HCT116 (cell line): ENCODE measurements at regions not wholly inside any gene's neighbourhood (a gene's known extent, or its start where the extent isn't known, plus 50 kb on each side); places are given as distances from the start of the nearest gene placed in this dataset.
A peak's percentile ranks its signal among the peaks of the same experiment; 100 is the strongest.

Experiments used
- ATAC-seq: fragments of 200-7000 bp; cut with Tn5 transposase; 2 replicates; pipeline ENCODE4 v1.9.1; 2020; ENCODE audit warnings: mild to moderate bottlenecking, moderate library complexity
- BruUV-seq: library from RNA; stranded (reverse); fragments of 400-500 nt; replicated peaks from 2 replicates; lab custom pipeline; 2021; lab: Mats Ljungman, UMichigan
- CTCF ChIA-PET: fragments of 300-600 bp; sonication (Branson Sonifier 250); formaldehyde crosslinking; loops from one replicate; lab custom pipeline; 2021; ENCODE audit warnings: antibody characterized with exemption; lab: Charles Lee
- POLR2A ChIA-PET: fragments of 300-600, 350-600 bp; sonication (Branson Sonifier 250); formaldehyde crosslinking; loops from one replicate; lab custom pipeline; 2021; ENCODE audit warnings: antibody characterized with exemption; lab: Charles Lee
- RAD21 ChIA-PET, 2 experiments: fragments of 300-600 bp; sonication (Branson Sonifier 250); formaldehyde crosslinking; loops; one replicate each; lab custom pipeline; 2023; ENCODE audit warnings: low total read pairs in 2 of 2; ENCODE audit not compliant: uncharacterized antibody in 2 of 2, unreplicated experiment in 2 of 2, low non-redundant PET in 1 of 2; lab: Charles Lee
- DNase-seq: peaks from one replicate; pipeline ENCODE4 v3.0.0-alpha.2; 2010; ENCODE audit warnings: low read depth, low spot score
- H2AFZ ChIP-seq: fragments of 200-600 bp; shearing (Covaris generic), sonication (generic); 2 replicates; pipeline ENCODE4 v1.6.1; 2017; ENCODE audit warnings: low read depth, mixed run types, mixed read lengths, antibody characterized with exemption, low read length; ENCODE audit not compliant: poor library complexity, severe bottlenecking
- H3K27ac ChIP-seq: 2 replicates; pipeline ENCODE4 v1.5.1; 2012; ENCODE audit warnings: low read depth, low read length
- H3K27me3 ChIP-seq: fragments of 200-600 bp; sonication (generic); 2 replicates; pipeline ENCODE4 v1.6.1; 2016; ENCODE audit warnings: mixed run types, low read length, mixed read lengths; ENCODE audit not compliant: insufficient read depth
- H3K36me3 ChIP-seq, 2 experiments: fragments of 200-500 bp in 1 of 2; fragments of 200-600 bp in 1 of 2; sonication (Bioruptor generic) in 1 of 2; sonication (generic) in 1 of 2; 2 replicates each; pipeline versions ENCODE4 v1.5.1 to v1.6.1; 2014 to 2016; ENCODE audit warnings: low read length in 2 of 2, inconsistent platforms in 1 of 2, mixed read lengths in 1 of 2, mixed run types in 1 of 2; ENCODE audit not compliant: insufficient read depth in 2 of 2, control insufficient read depth in 1 of 2
- H3K4me1 ChIP-seq, 2 experiments: fragments of 200-600 bp in 1 of 2; sonication (generic) in 1 of 2; 2 replicates each; pipeline versions ENCODE4 v1.5.1 to v1.6.1; 2012 to 2017; ENCODE audit warnings: low read length in 2 of 2, inconsistent platforms in 1 of 2, mild to moderate bottlenecking in 1 of 2, mixed read lengths in 1 of 2, mixed run types in 1 of 2, moderate library complexity in 1 of 2; ENCODE audit not compliant: insufficient read depth in 2 of 2, control insufficient read depth in 1 of 2
- H3K4me2 ChIP-seq: fragments of 200-600 bp; sonication (generic); 2 replicates; pipeline ENCODE4 v1.6.1; 2017; ENCODE audit warnings: mixed run types, low read length, mixed read lengths
- H3K4me3 ChIP-seq, 2 experiments: fragments of 200-600 bp in 1 of 2; sonication (generic) in 1 of 2; replicated peaks in 1 of 2; 2 replicates each; pipeline ENCODE4 v1.5.1; 2011 to 2016; ENCODE audit warnings: low read length in 2 of 2, control low read depth in 1 of 2, low read depth in 1 of 2, mild to moderate bottlenecking in 1 of 2, mixed read lengths in 1 of 2, mixed run types in 1 of 2
- H3K79me2 ChIP-seq: fragments of 200-600 bp; sonication (generic); 2 replicates; pipeline ENCODE4 v1.6.1; 2017; ENCODE audit warnings: mild to moderate bottlenecking, mixed run types, low read length, moderate library complexity, mixed read lengths; ENCODE audit not compliant: insufficient read depth
- H3K9ac ChIP-seq: fragments of 200-600 bp; sonication (generic); 2 replicates; pipeline ENCODE4 v1.6.1; 2016; ENCODE audit warnings: low read length, mixed read lengths
- H3K9me2 ChIP-seq: fragments of 200-600 bp; sonication (generic), shearing (Covaris generic); 2 replicates; pipeline ENCODE4 v1.6.1; 2017; ENCODE audit warnings: mixed run types, mild to moderate bottlenecking, moderate library complexity; ENCODE audit not compliant: insufficient read depth
- H3K9me3 ChIP-seq, 2 experiments: fragments of 200-500 bp in 1 of 2; fragments of 200-600 bp in 1 of 2; sonication (Bioruptor generic) in 1 of 2; sonication (generic) in 1 of 2; 2 replicates each; pipeline ENCODE4 v1.6.1; 2014 to 2017; ENCODE audit warnings: low read length in 2 of 2, mixed read lengths in 2 of 2, inconsistent platforms in 1 of 2, low read depth in 1 of 2, mild to moderate bottlenecking in 1 of 2, mixed run types in 1 of 2, moderate library complexity in 1 of 2; ENCODE audit not compliant: control insufficient read depth in 1 of 2, insufficient read depth in 1 of 2
- H4K20me1 ChIP-seq: fragments of 200-600 bp; sonication (generic), shearing (Covaris generic); 2 replicates; pipeline ENCODE4 v1.6.1; 2017; ENCODE audit warnings: mixed run types, mild to moderate bottlenecking, moderate library complexity; ENCODE audit not compliant: insufficient read depth
- CBX3 ChIP-seq: IDR thresholded peaks from 2 replicates; pipeline ENCODE4 v1.6.1; 2012; ENCODE audit warnings: low read depth
- CEBPB ChIP-seq: IDR thresholded peaks from 2 replicates; pipeline ENCODE4 v1.6.1; 2012; ENCODE audit warnings: low read depth
- EGR1 ChIP-seq: IDR thresholded peaks from 2 replicates; pipeline ENCODE4 v1.6.1; 2012; ENCODE audit warnings: low read depth
- ELF1 ChIP-seq: IDR thresholded peaks from 2 replicates; pipeline ENCODE4 v1.6.1; 2012; ENCODE audit warnings: low read depth, borderline replicate concordance
- EZH2 ChIP-seq: fragments of 200-600 bp; sonication (generic); IDR thresholded peaks from 2 replicates; pipeline ENCODE4 v1.6.1; 2017; ENCODE audit warnings: antibody characterized with exemption, mixed run types
- FOSL1 ChIP-seq: IDR thresholded peaks from 2 replicates; pipeline ENCODE4 v1.6.1; 2012; ENCODE audit warnings: low read depth
- JUND ChIP-seq: IDR thresholded peaks from 2 replicates; pipeline ENCODE4 v1.6.1; 2012
- POLR2A ChIP-seq: IDR thresholded peaks from 2 replicates; pipeline ENCODE4 v1.7.0; 2011; ENCODE audit warnings: borderline replicate concordance; ENCODE audit not compliant: insufficient read depth, insufficient read length; ENCODE audit errors: extremely low read depth
- POLR2AphosphoS5 ChIP-seq: IDR thresholded peaks from 2 replicates; pipeline ENCODE4 v1.6.1; 2011; ENCODE audit warnings: mild to moderate bottlenecking, low read depth, low read length, moderate library complexity
- RAD21 ChIP-seq: IDR thresholded peaks from 2 replicates; pipeline ENCODE4 v1.6.1; 2012; ENCODE audit warnings: low read depth, mild to moderate bottlenecking
- SIN3A ChIP-seq: IDR thresholded peaks from 2 replicates; pipeline ENCODE4 v1.6.1; 2012; ENCODE audit warnings: low read depth
- SRF ChIP-seq: IDR thresholded peaks from 2 replicates; pipeline ENCODE4 v1.6.1; 2012; ENCODE audit warnings: low read depth
- TCF7L2 ChIP-seq: IDR thresholded peaks from 2 replicates; pipeline ENCODE4 v1.7.0; 2011; ENCODE audit warnings: borderline replicate concordance, inconsistent platforms; ENCODE audit not compliant: insufficient read depth, insufficient read length; ENCODE audit errors: extremely low read depth
- ZFX ChIP-seq: fragments of 450-650 bp; IDR thresholded peaks from 2 replicates; pipeline ENCODE4 v1.6.1; 2017
- intact Hi-C: fragments of 100-400 bp; cut with micrococcal nuclease; formaldehyde crosslinking; loops from 2 replicates; pipeline ENCODE4 v1.10.0; 2022
- TF ChIP-seq, protein P1 (sequence below), 3 experiments: fragments of 200-600 bp in 1 of 3; sonication (generic) in 1 of 3; IDR thresholded peaks in 2 of 3; conservative IDR thresholded peaks in 1 of 3; 2 replicates each; pipeline ENCODE4 v1.5.1; 2012 to 2017; ENCODE audit warnings: low read depth in 2 of 3, low read length in 2 of 3, antibody characterized with exemption in 1 of 3, borderline replicate concordance in 1 of 3, control low read depth in 1 of 3, mild to moderate bottlenecking in 1 of 3, mixed read lengths in 1 of 3, mixed run types in 1 of 3, moderate library complexity in 1 of 3; ENCODE audit not compliant: insufficient read depth in 1 of 3
- TF ChIP-seq, protein P2 (sequence below): IDR thresholded peaks from 2 replicates; pipeline ENCODE4 v1.6.1; 2012
- TF ChIP-seq, protein P3 (sequence below): IDR thresholded peaks from 2 replicates; pipeline ENCODE4 v1.6.1; 2012
- TF ChIP-seq, protein P4 (sequence below): IDR thresholded peaks from 2 replicates; pipeline ENCODE4 v1.6.1; 2011; ENCODE audit warnings: mild to moderate bottlenecking, low read length, moderate library complexity; ENCODE audit not compliant: insufficient replicate concordance; ENCODE audit errors: extremely low read depth
- TF ChIP-seq, protein P5 (sequence below): IDR thresholded peaks from 2 replicates; pipeline ENCODE4 v1.6.1; 2012; ENCODE audit warnings: low read depth

DNA sequence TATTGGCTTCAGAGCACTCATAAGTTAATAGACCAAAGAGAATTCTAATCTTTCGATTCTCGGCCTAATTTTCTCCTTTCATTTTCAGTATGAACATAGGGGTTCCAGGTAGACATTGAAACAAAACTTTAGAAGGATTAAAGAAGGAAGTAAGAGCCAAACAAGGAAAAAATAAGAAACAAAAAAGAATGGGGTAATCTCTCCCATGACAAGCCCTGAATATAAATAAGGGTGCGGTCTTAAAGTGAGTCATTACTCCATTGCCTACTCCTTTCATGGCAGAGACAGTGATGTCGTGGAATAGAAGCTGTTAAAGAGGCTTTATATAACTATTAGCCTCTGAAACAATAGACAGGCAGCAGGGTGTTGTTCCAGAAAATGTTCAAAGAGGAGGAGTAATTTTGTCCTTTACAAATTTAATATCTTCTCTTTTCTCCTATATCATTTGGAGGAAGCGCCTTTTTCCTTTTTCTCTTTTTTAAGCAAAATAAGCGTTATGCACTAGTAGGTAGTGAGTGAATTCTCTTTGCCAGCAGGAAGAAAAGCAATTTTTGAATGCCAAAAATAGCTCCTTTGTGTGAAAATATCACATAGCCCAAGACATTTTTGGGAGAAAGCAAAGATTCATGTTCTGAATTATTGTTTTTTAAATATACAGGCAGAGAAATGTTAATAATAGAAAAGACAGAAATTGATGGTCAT, 607.9 kb upstream of the KCNMB2 start:
- H3K27ac ChIP-seq = no peak overlapping the region
- no peak for TF ChIP-seq EGR1
- TF ChIP-seq JUND = no peak
- TF ChIP-seq, protein P1, sequence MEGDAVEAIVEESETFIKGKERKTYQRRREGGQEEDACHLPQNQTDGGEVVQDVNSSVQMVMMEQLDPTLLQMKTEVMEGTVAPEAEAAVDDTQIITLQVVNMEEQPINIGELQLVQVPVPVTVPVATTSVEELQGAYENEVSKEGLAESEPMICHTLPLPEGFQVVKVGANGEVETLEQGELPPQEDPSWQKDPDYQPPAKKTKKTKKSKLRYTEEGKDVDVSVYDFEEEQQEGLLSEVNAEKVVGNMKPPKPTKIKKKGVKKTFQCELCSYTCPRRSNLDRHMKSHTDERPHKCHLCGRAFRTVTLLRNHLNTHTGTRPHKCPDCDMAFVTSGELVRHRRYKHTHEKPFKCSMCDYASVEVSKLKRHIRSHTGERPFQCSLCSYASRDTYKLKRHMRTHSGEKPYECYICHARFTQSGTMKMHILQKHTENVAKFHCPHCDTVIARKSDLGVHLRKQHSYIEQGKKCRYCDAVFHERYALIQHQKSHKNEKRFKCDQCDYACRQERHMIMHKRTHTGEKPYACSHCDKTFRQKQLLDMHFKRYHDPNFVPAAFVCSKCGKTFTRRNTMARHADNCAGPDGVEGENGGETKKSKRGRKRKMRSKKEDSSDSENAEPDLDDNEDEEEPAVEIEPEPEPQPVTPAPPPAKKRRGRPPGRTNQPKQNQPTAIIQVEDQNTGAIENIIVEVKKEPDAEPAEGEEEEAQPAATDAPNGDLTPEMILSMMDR (IDR thresholded peaks at IDR 0.05 in 2 of 3, conservative IDR thresholded peaks at IDR 0.05 in 1 of 3; ENCODE audit: borderline replicate concordance in 1 of 3, insufficient read depth in 1 of 3, low read depth in 2 of 3, low read length in 2 of 3) = no peak
- no peak for TF ChIP-seq EZH2
- TF ChIP-seq ZFX = no peak
- TF ChIP-seq POLR2A = no peak
- TF ChIP-seq CEBPB = no peak
- no peak for TF ChIP-seq SIN3A
- no peak for TF ChIP-seq SRF
- TF ChIP-seq, protein P2, sequence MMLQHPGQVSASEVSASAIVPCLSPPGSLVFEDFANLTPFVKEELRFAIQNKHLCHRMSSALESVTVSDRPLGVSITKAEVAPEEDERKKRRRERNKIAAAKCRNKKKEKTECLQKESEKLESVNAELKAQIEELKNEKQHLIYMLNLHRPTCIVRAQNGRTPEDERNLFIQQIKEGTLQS = no peak
- no peak for TF ChIP-seq POLR2AphosphoS5
- no peak for TF ChIP-seq CBX3
- no peak for TF ChIP-seq TCF7L2
- TF ChIP-seq ELF1 = no peak
- TF ChIP-seq, protein P3, sequence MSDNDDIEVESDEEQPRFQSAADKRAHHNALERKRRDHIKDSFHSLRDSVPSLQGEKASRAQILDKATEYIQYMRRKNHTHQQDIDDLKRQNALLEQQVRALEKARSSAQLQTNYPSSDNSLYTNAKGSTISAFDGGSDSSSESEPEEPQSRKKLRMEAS = no peak
- TF ChIP-seq, protein P4, sequence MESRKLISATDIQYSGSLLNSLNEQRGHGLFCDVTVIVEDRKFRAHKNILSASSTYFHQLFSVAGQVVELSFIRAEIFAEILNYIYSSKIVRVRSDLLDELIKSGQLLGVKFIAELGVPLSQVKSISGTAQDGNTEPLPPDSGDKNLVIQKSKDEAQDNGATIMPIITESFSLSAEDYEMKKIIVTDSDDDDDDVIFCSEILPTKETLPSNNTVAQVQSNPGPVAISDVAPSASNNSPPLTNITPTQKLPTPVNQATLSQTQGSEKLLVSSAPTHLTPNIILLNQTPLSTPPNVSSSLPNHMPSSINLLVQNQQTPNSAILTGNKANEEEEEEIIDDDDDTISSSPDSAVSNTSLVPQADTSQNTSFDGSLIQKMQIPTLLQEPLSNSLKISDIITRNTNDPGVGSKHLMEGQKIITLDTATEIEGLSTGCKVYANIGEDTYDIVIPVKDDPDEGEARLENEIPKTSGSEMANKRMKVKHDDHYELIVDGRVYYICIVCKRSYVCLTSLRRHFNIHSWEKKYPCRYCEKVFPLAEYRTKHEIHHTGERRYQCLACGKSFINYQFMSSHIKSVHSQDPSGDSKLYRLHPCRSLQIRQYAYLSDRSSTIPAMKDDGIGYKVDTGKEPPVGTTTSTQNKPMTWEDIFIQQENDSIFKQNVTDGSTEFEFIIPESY = no peak
- TF ChIP-seq, protein P5, sequence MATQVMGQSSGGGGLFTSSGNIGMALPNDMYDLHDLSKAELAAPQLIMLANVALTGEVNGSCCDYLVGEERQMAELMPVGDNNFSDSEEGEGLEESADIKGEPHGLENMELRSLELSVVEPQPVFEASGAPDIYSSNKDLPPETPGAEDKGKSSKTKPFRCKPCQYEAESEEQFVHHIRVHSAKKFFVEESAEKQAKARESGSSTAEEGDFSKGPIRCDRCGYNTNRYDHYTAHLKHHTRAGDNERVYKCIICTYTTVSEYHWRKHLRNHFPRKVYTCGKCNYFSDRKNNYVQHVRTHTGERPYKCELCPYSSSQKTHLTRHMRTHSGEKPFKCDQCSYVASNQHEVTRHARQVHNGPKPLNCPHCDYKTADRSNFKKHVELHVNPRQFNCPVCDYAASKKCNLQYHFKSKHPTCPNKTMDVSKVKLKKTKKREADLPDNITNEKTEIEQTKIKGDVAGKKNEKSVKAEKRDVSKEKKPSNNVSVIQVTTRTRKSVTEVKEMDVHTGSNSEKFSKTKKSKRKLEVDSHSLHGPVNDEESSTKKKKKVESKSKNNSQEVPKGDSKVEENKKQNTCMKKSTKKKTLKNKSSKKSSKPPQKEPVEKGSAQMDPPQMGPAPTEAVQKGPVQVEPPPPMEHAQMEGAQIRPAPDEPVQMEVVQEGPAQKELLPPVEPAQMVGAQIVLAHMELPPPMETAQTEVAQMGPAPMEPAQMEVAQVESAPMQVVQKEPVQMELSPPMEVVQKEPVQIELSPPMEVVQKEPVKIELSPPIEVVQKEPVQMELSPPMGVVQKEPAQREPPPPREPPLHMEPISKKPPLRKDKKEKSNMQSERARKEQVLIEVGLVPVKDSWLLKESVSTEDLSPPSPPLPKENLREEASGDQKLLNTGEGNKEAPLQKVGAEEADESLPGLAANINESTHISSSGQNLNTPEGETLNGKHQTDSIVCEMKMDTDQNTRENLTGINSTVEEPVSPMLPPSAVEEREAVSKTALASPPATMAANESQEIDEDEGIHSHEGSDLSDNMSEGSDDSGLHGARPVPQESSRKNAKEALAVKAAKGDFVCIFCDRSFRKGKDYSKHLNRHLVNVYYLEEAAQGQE = no peak
- TF ChIP-seq FOSL1 = no peak
- no peak for TF ChIP-seq RAD21
- intact Hi-C loops = no loop called here
- BruUV-seq = no TSS peak
- POLR2A ChIA-PET = no interaction called here
- no peak overlapping the region for H2AFZ ChIP-seq
- RAD21 ChIA-PET = no interaction called here
- DNase-seq (peak; percentile 4), ATAC-seq (no peak)
- H4K20me1 ChIP-seq = no peaks in the 10 kb centered on the region
- H3K9me2 ChIP-seq = no peaks in the 10 kb centered on the region
- no peaks in the 10 kb centered on the region for H3K9me3 ChIP-seq
- no peaks in the 10 kb centered on the region for H3K36me3 ChIP-seq
- H3K4me1 ChIP-seq = no peaks in the 10 kb centered on the region
- no peak overlapping the region for H3K9ac ChIP-seq
- CTCF ChIA-PET = no interaction called here
- no peak overlapping the region for H3K4me3 ChIP-seq
- no peaks in the 10 kb centered on the region for H3K79me2 ChIP-seq
- no peaks in the 10 kb centered on the region for H3K27me3 ChIP-seq
- no peak overlapping the region; the same call in 1 of the 2 replicates for H3K4me2 ChIP-seq
